GM12892 (cell line): ENCODE measurements at regions not wholly inside any gene's neighbourhood (a gene's known extent, or its start where the extent isn't known, plus 50 kb on each side); places are given as distances from the start of the nearest gene placed in this dataset.
"Not testable (repeated sequence)": the region's sequence is repeated elsewhere in the genome, so short reads cannot be mapped to it uniquely, and the experiment has no call there.

Experiments used
- DNase-seq: peaks from one replicate; pipeline ENCODE4 v3.0.0; 2011; ENCODE audit not compliant: insufficient read length
- FAIRE-seq: peaks from 2 replicates; lab custom pipeline; 2011; peaks lifted over from hg19 to GRCh38; lab: Jason Lieb, UNC
- POLR2A ChIP-seq: IDR thresholded peaks from 2 replicates; pipeline ENCODE4 v1.6.1; 2011; ENCODE audit warnings: low read depth, low read length, control low read depth
- POLR2AphosphoS5 ChIP-seq: IDR thresholded peaks from 2 replicates; pipeline ENCODE4 v1.6.1; 2011; ENCODE audit warnings: low read depth, low read length, control low read depth
- TAF1 ChIP-seq: IDR thresholded peaks from 2 replicates; pipeline ENCODE4 v1.6.1; 2011; ENCODE audit warnings: low read depth, mild to moderate bottlenecking, control low read depth, low read length, borderline replicate concordance

DNA sequence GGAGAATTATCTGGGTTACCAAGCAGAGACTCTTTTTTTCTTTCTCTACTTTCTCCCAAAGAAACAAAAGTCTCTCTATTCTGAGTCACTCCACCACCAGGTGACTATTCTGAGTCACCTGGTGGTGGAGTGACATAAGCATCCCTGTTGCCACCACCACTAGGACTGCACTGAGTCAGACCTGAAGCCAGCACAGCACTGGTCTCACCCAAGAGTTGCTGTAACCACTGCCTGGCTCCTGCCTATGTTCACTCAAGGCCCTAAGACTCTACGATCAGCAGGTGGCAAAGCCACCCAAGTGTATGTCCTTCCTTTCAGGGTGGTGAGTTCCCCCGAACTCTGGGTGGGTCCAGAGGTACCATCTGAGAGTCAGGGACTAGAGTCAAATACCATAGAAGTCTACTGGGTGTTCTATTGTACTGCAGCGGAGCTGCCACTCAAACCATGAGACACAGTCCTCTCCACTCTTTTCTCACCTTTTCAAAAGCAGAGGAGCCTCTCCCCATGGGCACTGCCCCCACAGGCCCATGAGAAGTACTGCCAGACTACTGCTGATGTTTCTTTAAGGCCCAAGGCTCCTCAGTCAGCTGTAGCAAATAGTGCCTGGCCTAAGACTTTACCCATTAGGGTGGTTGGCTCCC, 209.6 kb upstream of the IRS4 start:
- no peak for FAIRE-seq
- DNase-seq = no peak

DNA sequence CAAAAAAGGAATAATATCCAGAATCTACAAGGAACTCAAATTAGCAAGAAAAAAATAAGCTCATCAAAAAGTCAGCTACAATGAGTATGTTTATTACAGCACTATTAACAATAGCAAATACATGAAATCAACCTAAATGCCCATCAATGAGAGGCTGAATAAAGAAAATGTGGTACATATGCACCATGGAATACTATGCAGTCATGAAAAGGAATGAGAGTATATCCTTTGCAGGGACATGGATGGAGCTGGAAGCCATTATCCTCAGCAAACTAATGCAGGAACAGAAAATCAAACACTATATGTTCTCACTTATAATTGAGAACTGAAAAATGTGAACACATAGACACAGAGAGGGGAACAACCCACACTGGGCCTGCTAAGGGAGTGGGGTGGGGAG, 178.4 kb upstream of the IRS4 start:
- TF ChIP-seq POLR2A (no peak), POLR2AphosphoS5 (no peak), TAF1 (no peak)
- DNase-seq = no peak
- FAIRE-seq = no peak

More for the DNA sequence above, 209.6 kb upstream of the IRS4 start:
- no peak for TF ChIP-seq TAF1

GRCh38 chrX:108903831-108904230, 167.5 kb upstream of the IRS4 start:
- DNase-seq, FAIRE-seq: not testable (repeated sequence)

- DNase-seq (no peak), FAIRE-seq (no peak)
- TF ChIP-seq POLR2AphosphoS5 = no peak
- no peak for TF ChIP-seq POLR2A
- no peak for TF ChIP-seq TAF1
Measured at GRCh38 chrX:108900333-108900732, 164.0 kb upstream of the IRS4 start.

GRCh38 chrX:108896349-108896748, 160.0 kb upstream of the IRS4 start:
- FAIRE-seq, DNase-seq: not testable (repeated sequence)

- TF ChIP-seq POLR2A = no peak
- no peak for TF ChIP-seq POLR2AphosphoS5
- no peak for TF ChIP-seq TAF1
- no peak for FAIRE-seq
- no peak for DNase-seq
Measured at GRCh38 chrX:108892501-108892900, 156.1 kb upstream of the IRS4 start.

DNA sequence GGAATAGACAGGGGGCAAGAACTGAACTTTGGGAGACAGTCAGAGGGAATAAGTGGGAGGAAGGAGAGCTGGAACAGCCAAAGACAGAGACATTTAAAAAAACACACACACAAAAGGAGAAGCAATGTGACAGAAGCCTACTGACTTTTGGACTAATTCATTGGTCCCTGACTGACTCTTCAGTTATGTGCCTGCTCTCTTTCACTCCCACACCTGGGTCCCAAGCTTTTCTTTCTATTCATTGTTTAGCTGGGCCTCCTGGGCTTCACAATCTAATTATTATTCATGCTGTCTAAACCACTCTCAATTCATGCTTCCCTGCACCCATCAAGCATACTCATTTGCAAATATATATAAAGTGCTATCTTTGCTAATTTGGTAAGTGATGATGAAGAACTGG, 139.2 kb upstream of the IRS4 start:
- no peak for FAIRE-seq
- no peak for TF ChIP-seq TAF1
- no peak for TF ChIP-seq POLR2AphosphoS5
- no peak for TF ChIP-seq POLR2A

GRCh38 chrX:108843039-108843438, 106.7 kb upstream of the IRS4 start:
- not testable (repeated sequence) for FAIRE-seq, DNase-seq

More for the DNA sequence above, 139.2 kb upstream of the IRS4 start:
- no peak for DNase-seq

DNA sequence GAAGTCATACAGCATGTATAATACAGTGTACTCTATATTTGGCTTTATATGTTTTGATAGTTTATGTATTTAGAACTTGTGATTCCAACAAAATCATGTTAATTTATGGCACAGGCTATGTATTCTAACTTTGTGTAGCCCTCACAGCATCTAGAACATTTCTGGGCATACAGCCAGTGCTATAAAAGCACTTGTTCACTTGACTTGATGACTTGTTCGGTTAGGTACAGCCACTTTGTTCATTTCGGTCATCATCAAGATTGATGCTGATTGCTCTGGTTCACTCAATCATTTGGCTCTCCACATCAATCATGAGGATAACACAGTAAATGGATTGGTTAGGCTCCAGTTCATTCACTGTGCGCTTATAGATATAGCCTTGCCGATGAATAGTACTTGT, 97.6 kb upstream of the IRS4 start:
- TF ChIP-seq TAF1 (no peak), POLR2AphosphoS5 (no peak)
- FAIRE-seq (no peak), DNase-seq (no peak)

- TF ChIP-seq POLR2AphosphoS5 = no peak
- no peak for TF ChIP-seq POLR2A
- TF ChIP-seq TAF1 = no peak
- FAIRE-seq (no peak), DNase-seq (no peak)
Measured at GRCh38 chrX:108811891-108812290, 75.5 kb upstream of the IRS4 start.

GRCh38 chrX:108795240-108795639, 58.9 kb upstream of the IRS4 start:
- FAIRE-seq (no peak), DNase-seq (no peak)
- TF ChIP-seq POLR2A (no peak), POLR2AphosphoS5 (no peak), TAF1 (no peak)
